OCI-LY3 (cell line): ENCODE measurements at regions not wholly inside any gene's neighbourhood (a gene's known extent, or its start where the extent isn't known, plus 50 kb on each side); places are given as distances from the start of the nearest gene placed in this dataset.

Experiments
- H2AFZ ChIP-seq: fragments of 200-600, 300-600 bp; shearing (Covaris generic); 2 replicates; pipeline ENCODE4 v1.6.0; 2014; ENCODE audit warnings: antibody characterized with exemption, low read depth, low read length
- H3K27ac ChIP-seq: fragments of 200-600, 300-600 bp; sonication (generic); 2 replicates; pipeline ENCODE4 v1.5.1; 2014; ENCODE audit warnings: mild to moderate bottlenecking, low read length, moderate library complexity, mixed read lengths
- H3K27me3 ChIP-seq: fragments of 200-600, 300-600 bp; sonication (generic); 2 replicates; pipeline ENCODE4 v1.6.1; 2014; ENCODE audit warnings: low read depth, low read length, mixed read lengths
- H3K36me3 ChIP-seq: fragments of 200-600, 300-600 bp; sonication (generic); replicated peaks from 2 replicates; pipeline ENCODE3; 2014; ENCODE audit warnings: low read depth, low read length, mixed read lengths
- H3K4me1 ChIP-seq: fragments of 300-600, 200-600 bp; sonication (generic); 2 replicates; pipeline ENCODE4 v1.6.1; 2014; ENCODE audit warnings: low read length, mixed read lengths
- H3K4me2 ChIP-seq: fragments of 200-600, 300-600 bp; sonication (generic); 2 replicates; pipeline ENCODE4 v1.6.1; 2014; ENCODE audit warnings: low read length, mixed read lengths
- H3K4me3 ChIP-seq: fragments of 300-600, 200-600 bp; sonication (generic); 2 replicates; pipeline ENCODE4 v1.5.1; 2014; ENCODE audit warnings: antibody characterized with exemption, mild to moderate bottlenecking, low read length, moderate library complexity
- H3K79me2 ChIP-seq: fragments of 300-600, 200-600 bp; shearing (Covaris generic); 2 replicates; pipeline ENCODE4 v1.6.1; 2014; ENCODE audit warnings: mild to moderate bottlenecking, low read length, mixed read lengths
- H3K9ac ChIP-seq: fragments of 300-600, 200-600 bp; shearing (Covaris generic); 2 replicates; pipeline ENCODE4 v1.6.0; 2014; ENCODE audit warnings: mild to moderate bottlenecking, low read length, moderate library complexity
- H3K9me3 ChIP-seq: fragments of 200-600, 300-600 bp; shearing (Covaris generic); 2 replicates; pipeline ENCODE4 v1.6.1; 2014; ENCODE audit warnings: low read length, mixed read lengths; ENCODE audit not compliant: insufficient read depth
- H4K20me1 ChIP-seq: fragments of 200-600, 300-600 bp; sonication (generic); 2 replicates; pipeline ENCODE4 v1.6.1; 2016; ENCODE audit warnings: low read length, mixed read lengths; ENCODE audit not compliant: insufficient read depth
- EZH2phosphoT487 ChIP-seq: fragments of 200-600 bp; shearing (Covaris generic); IDR thresholded peaks from 2 replicates; pipeline ENCODE4 v1.6.1; 2018; ENCODE audit warnings: antibody characterized with exemption, mixed run types, low read depth
- TF ChIP-seq, protein P1 (sequence below): fragments of 200-600, 300-600 bp; sonication (generic); IDR thresholded peaks from 2 replicates; pipeline ENCODE4 v1.5.1; 2014; ENCODE audit warnings: antibody characterized with exemption, low read length, low read depth

DNA sequence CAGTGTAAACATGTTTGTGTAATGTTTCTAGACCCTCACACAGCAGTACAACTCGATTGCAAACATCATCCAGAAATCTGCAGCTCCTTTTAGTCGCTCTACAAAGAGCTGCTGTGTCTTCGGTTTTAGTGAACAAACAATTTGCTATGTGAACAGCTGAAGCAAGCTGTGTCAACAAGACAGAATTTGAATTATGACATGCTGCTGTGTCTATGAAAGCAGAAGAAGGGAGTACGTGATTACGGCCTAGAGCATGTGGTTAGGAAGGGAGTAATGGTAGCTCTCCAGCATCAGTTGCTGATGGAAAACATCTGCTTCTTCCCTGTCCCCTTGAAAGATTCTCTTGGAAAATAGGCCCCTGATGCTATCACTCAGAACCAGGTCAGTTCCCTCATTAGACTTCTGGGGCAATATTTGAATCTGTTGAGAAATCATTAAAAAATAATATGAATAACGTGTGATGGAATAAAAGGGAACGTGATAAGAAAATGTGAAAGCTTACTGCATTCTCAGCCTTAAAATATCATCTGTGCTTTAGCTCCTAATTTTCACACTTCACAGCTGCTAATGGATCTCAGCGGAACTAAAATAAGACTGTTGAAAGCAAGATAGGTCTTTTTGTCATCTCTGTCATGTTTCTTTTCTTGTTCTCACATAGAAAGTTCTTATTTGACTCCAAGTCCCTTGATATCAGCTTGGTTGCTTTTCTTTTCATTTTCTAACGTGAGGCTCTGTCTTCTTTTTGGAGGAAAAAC is 891.5 kb downstream of the ROBO2 start:
- H3K4me3 ChIP-seq = no peak overlapping the region
- H3K4me2 ChIP-seq = no peak overlapping the region
- no peaks in the 10 kb centered on the region for H4K20me1 ChIP-seq
- H3K9me3 ChIP-seq = no peaks in the 10 kb centered on the region
- no peaks in the 10 kb centered on the region for H3K36me3 ChIP-seq
- no peaks in the 10 kb centered on the region for H3K4me1 ChIP-seq
- H3K79me2 ChIP-seq = no peaks in the 10 kb centered on the region
- TF ChIP-seq, protein P1, sequence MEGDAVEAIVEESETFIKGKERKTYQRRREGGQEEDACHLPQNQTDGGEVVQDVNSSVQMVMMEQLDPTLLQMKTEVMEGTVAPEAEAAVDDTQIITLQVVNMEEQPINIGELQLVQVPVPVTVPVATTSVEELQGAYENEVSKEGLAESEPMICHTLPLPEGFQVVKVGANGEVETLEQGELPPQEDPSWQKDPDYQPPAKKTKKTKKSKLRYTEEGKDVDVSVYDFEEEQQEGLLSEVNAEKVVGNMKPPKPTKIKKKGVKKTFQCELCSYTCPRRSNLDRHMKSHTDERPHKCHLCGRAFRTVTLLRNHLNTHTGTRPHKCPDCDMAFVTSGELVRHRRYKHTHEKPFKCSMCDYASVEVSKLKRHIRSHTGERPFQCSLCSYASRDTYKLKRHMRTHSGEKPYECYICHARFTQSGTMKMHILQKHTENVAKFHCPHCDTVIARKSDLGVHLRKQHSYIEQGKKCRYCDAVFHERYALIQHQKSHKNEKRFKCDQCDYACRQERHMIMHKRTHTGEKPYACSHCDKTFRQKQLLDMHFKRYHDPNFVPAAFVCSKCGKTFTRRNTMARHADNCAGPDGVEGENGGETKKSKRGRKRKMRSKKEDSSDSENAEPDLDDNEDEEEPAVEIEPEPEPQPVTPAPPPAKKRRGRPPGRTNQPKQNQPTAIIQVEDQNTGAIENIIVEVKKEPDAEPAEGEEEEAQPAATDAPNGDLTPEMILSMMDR = no peak
- no peak for TF ChIP-seq EZH2phosphoT487
- H2AFZ ChIP-seq = no peak overlapping the region
- no peaks in the 10 kb centered on the region for H3K27me3 ChIP-seq
- H3K27ac ChIP-seq = no peak overlapping the region
- H3K9ac ChIP-seq = no peak overlapping the region

GRCh38 chr3:77932926-77933325 is 893.0 kb downstream of the ROBO2 start:
- no peaks in the 10 kb centered on the region for H3K4me1 ChIP-seq

DNA sequence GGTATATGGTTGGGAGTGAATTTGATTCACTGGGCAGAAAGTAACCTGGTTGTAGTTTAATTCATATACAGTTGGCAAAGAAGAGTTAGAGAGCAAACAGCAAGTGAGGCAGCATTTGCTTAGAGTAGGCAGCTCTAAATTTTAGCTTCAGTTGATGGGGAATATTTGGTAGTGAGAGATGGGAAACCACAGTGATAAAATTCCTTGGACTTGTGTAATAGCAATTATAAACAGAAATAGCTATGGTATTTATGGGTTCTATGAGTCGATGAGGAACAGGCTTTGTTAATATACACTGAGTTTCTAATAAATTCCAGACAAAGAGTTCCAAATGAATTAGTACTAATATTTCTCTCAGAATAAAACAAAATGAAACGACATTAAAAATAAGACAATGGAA is 894.0 kb downstream of the ROBO2 start:
- Histone ChIP-seq H3K9ac (no peak overlapping the region), H3K36me3 (no peaks in the 10 kb centered on the region), H4K20me1 (no peaks in the 10 kb centered on the region), H3K27ac (no peak overlapping the region), H3K4me3 (no peak overlapping the region), H3K27me3 (no peaks in the 10 kb centered on the region), H2AFZ (no peak overlapping the region), H3K4me2 (no peak overlapping the region), H3K79me2 (no peaks in the 10 kb centered on the region), H3K4me1 (no peaks in the 10 kb centered on the region), H3K9me3 (no peaks in the 10 kb centered on the region)
- no peak for TF ChIP-seq EZH2phosphoT487
- TF ChIP-seq, protein P1 = no peak

More at GRCh38 chr3:77932926-77933325, 893.0 kb downstream of the ROBO2 start:
- TF ChIP-seq EZH2phosphoT487 = no peak
- TF ChIP-seq, protein P1 = no peak
- Histone ChIP-seq H3K4me2 (no peak overlapping the region), H2AFZ (no peak overlapping the region), H3K27ac (no peak overlapping the region), H3K9ac (no peak overlapping the region), H3K79me2 (no peaks in the 10 kb centered on the region), H4K20me1 (no peaks in the 10 kb centered on the region), H3K27me3 (no peaks in the 10 kb centered on the region), H3K4me3 (no peak overlapping the region), H3K9me3 (no peaks in the 10 kb centered on the region), H3K36me3 (no peaks in the 10 kb centered on the region)

DNA sequence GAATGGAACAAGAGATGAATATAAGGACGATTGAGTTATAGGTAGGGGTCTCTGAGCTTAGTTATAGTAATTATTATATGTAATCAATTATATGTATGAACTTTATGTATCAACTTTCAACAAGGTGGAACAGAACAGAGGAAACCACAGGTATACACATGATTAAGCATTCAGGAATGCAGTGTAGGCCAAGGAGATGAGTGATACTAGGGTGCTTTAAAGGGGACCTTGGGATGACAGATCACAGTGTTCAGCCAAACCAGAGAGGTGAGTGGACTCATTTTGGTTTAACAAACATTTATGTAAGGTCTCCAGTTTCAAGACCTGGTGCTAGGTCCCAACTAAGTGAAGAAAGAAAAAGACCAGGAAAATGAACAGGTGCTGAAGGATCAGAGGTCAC is 895.5 kb downstream of the ROBO2 start:
- Histone ChIP-seq H3K79me2 (no peaks in the 10 kb centered on the region), H3K36me3 (no peaks in the 10 kb centered on the region), H3K4me1 (no peaks in the 10 kb centered on the region), H3K9ac (no peak overlapping the region), H3K4me2 (no peak overlapping the region), H3K9me3 (no peaks in the 10 kb centered on the region), H3K27me3 (no peaks in the 10 kb centered on the region), H4K20me1 (no peaks in the 10 kb centered on the region), H2AFZ (no peak overlapping the region), H3K27ac (no peak overlapping the region), H3K4me3 (no peak overlapping the region)
- TF ChIP-seq, protein P1 = no peak
- TF ChIP-seq EZH2phosphoT487 = no peak
